ENCODE measurements at regions not wholly inside any gene's neighbourhood (a gene's known extent, or its start where the extent isn't known, plus 50 kb on each side); places are given as distances from the start of the nearest gene placed in this dataset.

- TF ChIP-seq CTCF (conservative IDR thresholded peaks at IDR 0.05; ENCODE audit: low read length) (no peak), EZH2phosphoT487 (IDR thresholded peaks at IDR 0.05; ENCODE audit: borderline replicate concordance) (no peak)
Measured at GRCh38 chr5:91925249-91925648, 542.1 kb upstream of the ARRDC3 start.

Data from Loucy (cell line).